ENCODE measurements at regions not wholly inside any gene's neighbourhood (a gene's known extent, or its start where the extent isn't known, plus 50 kb on each side); places are given as distances from the start of the nearest gene placed in this dataset.

DNA sequence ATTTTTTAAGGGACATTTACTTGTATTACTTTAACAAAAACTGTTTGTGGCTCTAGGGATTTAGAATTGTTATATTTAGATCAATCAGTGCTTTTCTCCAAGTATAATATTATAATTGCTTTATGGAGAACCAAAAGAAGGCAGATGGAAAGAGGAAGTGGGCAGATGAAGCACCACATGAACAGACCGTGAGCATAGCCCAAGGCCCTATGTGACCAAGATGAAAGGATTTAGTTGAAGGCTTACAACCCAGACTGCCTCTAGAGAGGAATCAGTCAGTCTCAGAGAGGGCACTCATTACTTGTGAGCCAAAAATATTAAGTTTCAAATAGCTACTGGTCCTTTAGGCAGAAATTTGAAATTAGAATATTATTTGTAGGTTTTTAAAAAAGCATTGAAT lies 102.3 kb upstream of the IMPG1 start:
- Histone ChIP-seq H3K4me1 (ENCODE audit: insufficient read depth, low read length, severe bottlenecking) (no peaks in the 10 kb centered on the region), H4K20me1 (ENCODE audit: insufficient read depth, low read length) (no peaks in the 10 kb centered on the region), H3K79me2 (ENCODE audit: insufficient read depth, low read length) (no peaks in the 10 kb centered on the region), H2AFZ (ENCODE audit: low read length) (no peak overlapping the region), H3F3A (ENCODE audit: insufficient read depth, low read length) (no peaks in the 10 kb centered on the region), H3K27ac (ENCODE audit: low read depth, low read length, poor library complexity, severe bottlenecking) (no peak overlapping the region), H3K9me3 (ENCODE audit: low read length) (no peaks in the 10 kb centered on the region), H3K4me3 (ENCODE audit: low read depth, low read length, poor library complexity, severe bottlenecking) (no peak overlapping the region), H3K9me2 (ENCODE audit: low read depth, low read length) (no peaks in the 10 kb centered on the region), H3K36me3 (ENCODE audit: insufficient read depth, low read length) (no peaks in the 10 kb centered on the region), H3K4me2 (ENCODE audit: low read length) (no peak overlapping the region), H3K9ac (ENCODE audit: low read length) (no peak overlapping the region), H3K27me3 (ENCODE audit: insufficient read depth, low read length) (no peaks in the 10 kb centered on the region)
- TF ChIP-seq, protein P1, sequence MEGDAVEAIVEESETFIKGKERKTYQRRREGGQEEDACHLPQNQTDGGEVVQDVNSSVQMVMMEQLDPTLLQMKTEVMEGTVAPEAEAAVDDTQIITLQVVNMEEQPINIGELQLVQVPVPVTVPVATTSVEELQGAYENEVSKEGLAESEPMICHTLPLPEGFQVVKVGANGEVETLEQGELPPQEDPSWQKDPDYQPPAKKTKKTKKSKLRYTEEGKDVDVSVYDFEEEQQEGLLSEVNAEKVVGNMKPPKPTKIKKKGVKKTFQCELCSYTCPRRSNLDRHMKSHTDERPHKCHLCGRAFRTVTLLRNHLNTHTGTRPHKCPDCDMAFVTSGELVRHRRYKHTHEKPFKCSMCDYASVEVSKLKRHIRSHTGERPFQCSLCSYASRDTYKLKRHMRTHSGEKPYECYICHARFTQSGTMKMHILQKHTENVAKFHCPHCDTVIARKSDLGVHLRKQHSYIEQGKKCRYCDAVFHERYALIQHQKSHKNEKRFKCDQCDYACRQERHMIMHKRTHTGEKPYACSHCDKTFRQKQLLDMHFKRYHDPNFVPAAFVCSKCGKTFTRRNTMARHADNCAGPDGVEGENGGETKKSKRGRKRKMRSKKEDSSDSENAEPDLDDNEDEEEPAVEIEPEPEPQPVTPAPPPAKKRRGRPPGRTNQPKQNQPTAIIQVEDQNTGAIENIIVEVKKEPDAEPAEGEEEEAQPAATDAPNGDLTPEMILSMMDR (IDR thresholded peaks at IDR 0.05; ENCODE audit: low read length): no peak
- no peak for TF ChIP-seq EZH2 (IDR thresholded peaks at IDR 0.05; ENCODE audit: borderline replicate concordance, low read length)

DNA sequence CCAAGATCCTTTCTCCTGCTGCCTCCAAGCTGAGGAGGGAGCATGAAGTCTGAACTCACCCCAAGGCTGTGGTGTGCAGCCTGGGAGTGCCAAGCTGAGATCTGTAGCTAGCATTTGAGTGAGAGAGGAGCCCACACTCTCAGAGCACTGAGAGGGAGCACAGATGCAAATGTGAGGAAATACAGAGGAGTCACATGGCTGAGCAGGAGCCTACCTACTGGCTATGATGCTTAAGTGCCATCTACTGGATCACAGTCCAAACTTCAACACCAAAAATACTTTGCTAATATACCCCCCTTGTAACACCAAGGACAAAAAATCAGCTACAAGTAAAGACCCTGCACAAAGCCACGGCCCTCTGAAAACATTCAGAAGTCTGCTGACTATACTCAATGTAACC lies 94.4 kb upstream of the IMPG1 start:
- TF ChIP-seq EZH2 (IDR thresholded peaks at IDR 0.05; ENCODE audit: borderline replicate concordance, low read length): no peak
- TF ChIP-seq, protein P1 (IDR thresholded peaks at IDR 0.05; ENCODE audit: low read length): no peak
- H3K79me2 ChIP-seq (ENCODE audit: insufficient read depth, low read length): no peaks in the 10 kb centered on the region
- no peaks in the 10 kb centered on the region for H3K27me3 ChIP-seq (ENCODE audit: insufficient read depth, low read length)
- H3K4me2 ChIP-seq (ENCODE audit: low read length): no peak overlapping the region
- no peak overlapping the region for H3K27ac ChIP-seq (ENCODE audit: low read depth, low read length, poor library complexity, severe bottlenecking)
- no peaks in the 10 kb centered on the region for H3K36me3 ChIP-seq (ENCODE audit: insufficient read depth, low read length)
- H3K9ac ChIP-seq (ENCODE audit: low read length): no peak overlapping the region
- no peak overlapping the region for H2AFZ ChIP-seq (ENCODE audit: low read length)
- no peaks in the 10 kb centered on the region for H3K4me1 ChIP-seq (ENCODE audit: insufficient read depth, low read length, severe bottlenecking)
- H4K20me1 ChIP-seq (ENCODE audit: insufficient read depth, low read length): no peaks in the 10 kb centered on the region
- H3F3A ChIP-seq (ENCODE audit: insufficient read depth, low read length): no peaks in the 10 kb centered on the region
- H3K4me3 ChIP-seq (ENCODE audit: low read depth, low read length, poor library complexity, severe bottlenecking): no peak overlapping the region
- no peaks in the 10 kb centered on the region for H3K9me2 ChIP-seq (ENCODE audit: low read depth, low read length)
- no peaks in the 10 kb centered on the region for H3K9me3 ChIP-seq (ENCODE audit: low read length)

DNA sequence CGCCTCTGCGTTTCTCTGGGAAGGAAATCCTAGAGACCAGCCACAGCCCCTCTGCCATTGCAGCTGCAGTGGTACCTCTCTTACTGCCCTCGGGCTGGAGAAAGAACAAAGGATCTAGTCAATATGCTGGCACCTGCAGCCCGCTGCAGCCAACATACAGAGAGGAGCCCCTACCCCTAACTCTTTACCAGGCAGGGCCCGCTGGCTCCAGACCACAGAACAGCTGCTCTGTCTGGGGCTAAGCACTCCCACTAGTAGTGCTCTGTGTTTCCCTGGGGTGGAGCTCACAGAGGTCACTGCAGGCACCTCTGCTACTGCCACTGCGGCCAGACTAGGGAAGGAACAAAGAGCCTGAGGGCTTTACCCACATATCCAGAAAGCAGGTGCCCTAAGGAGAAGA lies 93.8 kb upstream of the IMPG1 start:
- H2AFZ ChIP-seq (ENCODE audit: low read length): no peak overlapping the region
- H4K20me1 ChIP-seq (ENCODE audit: insufficient read depth, low read length): no peaks in the 10 kb centered on the region
- H3K4me1 ChIP-seq (ENCODE audit: insufficient read depth, low read length, severe bottlenecking): no peaks in the 10 kb centered on the region
- H3K27me3 ChIP-seq (ENCODE audit: insufficient read depth, low read length): no peaks in the 10 kb centered on the region
- H3K9ac ChIP-seq (ENCODE audit: low read length): no peak overlapping the region
- H3K36me3 ChIP-seq (ENCODE audit: insufficient read depth, low read length): no peaks in the 10 kb centered on the region
- H3K4me3 ChIP-seq (ENCODE audit: low read depth, low read length, poor library complexity, severe bottlenecking): no peak overlapping the region
- H3K4me2 ChIP-seq (ENCODE audit: low read length): no peak overlapping the region
- no peak overlapping the region for H3K27ac ChIP-seq (ENCODE audit: low read depth, low read length, poor library complexity, severe bottlenecking)
- TF ChIP-seq EZH2 (IDR thresholded peaks at IDR 0.05; ENCODE audit: borderline replicate concordance, low read length): no peak
- TF ChIP-seq, protein P1 (IDR thresholded peaks at IDR 0.05; ENCODE audit: low read length): no peak
- no peaks in the 10 kb centered on the region for H3K79me2 ChIP-seq (ENCODE audit: insufficient read depth, low read length)
- no peaks in the 10 kb centered on the region for H3K9me3 ChIP-seq (ENCODE audit: low read length)
- no peaks in the 10 kb centered on the region for H3F3A ChIP-seq (ENCODE audit: insufficient read depth, low read length)
- H3K9me2 ChIP-seq (ENCODE audit: low read depth, low read length): no peaks in the 10 kb centered on the region

Measured in OCI-LY1 (cell line).